ENCODE measurements at regions not wholly inside any gene's neighbourhood (a gene's known extent, or its start where the extent isn't known, plus 50 kb on each side); places are given as distances from the start of the nearest gene placed in this dataset.
"Not testable (repeated sequence)": the region's sequence is repeated elsewhere in the genome, so short reads cannot be mapped to it uniquely, and the experiment has no call there.

GRCh38 chr11:38530226-38530625 is 1932.2 kb upstream of the RAG2 start:
- H3K4me3 ChIP-seq: no peak overlapping the region
- no peak overlapping the region for H3K27ac ChIP-seq
- H3K4me1 ChIP-seq: no peaks in the 10 kb centered on the region
- no peaks in the 10 kb centered on the region for H3K36me3 ChIP-seq
- H3K27me3 ChIP-seq: no peaks in the 10 kb centered on the region
- no peak for DNase-seq
- H3K9me3 ChIP-seq (replicated peaks): no peaks in the 10 kb centered on the region; the same call in 1 of the 2 replicates

GRCh38 chr11:38524945-38525344 is 1926.9 kb upstream of the RAG2 start:
- no peaks in the 10 kb centered on the region for H3K36me3 ChIP-seq
- no peaks in the 10 kb centered on the region for H3K4me1 ChIP-seq
- no peaks in the 10 kb centered on the region for H3K27me3 ChIP-seq
- DNase-seq: no peak
- H3K4me3 ChIP-seq: no peak overlapping the region
- H3K27ac ChIP-seq: no peak overlapping the region
- H3K9me3 ChIP-seq (replicated peaks): peaks cover 3% of the 10 kb centered on the region; the same call in 1 of the 2 replicates

GRCh38 chr11:38517991-38518390 is 1920.0 kb upstream of the RAG2 start:
- Histone ChIP-seq H3K27ac (no peak overlapping the region), H3K4me1 (no peaks in the 10 kb centered on the region), H3K9me3 (replicated peaks) (no peaks in the 10 kb centered on the region), H3K4me3 (no peak overlapping the region), H3K36me3 (no peaks in the 10 kb centered on the region), H3K27me3 (no peaks in the 10 kb centered on the region)
- peak in 1 of 2 experiments; percentile 7 for DNase-seq

GRCh38 chr11:38512830-38513229 is 1914.8 kb upstream of the RAG2 start:
- H3K27ac ChIP-seq; H3K9me3 ChIP-seq (replicated peaks); H3K36me3 ChIP-seq; H3K27me3 ChIP-seq; DNase-seq; H3K4me1 ChIP-seq; H3K4me3 ChIP-seq: not testable (repeated sequence)

GRCh38 chr11:38510041-38510440 is 1912.0 kb upstream of the RAG2 start:
- DNase-seq: no peak
- H3K27me3 ChIP-seq: peaks cover 3% of the 10 kb centered on the region; the same call in 1 of the 2 replicates
- H3K9me3 ChIP-seq (replicated peaks): no peaks in the 10 kb centered on the region
- no peak overlapping the region for H3K4me3 ChIP-seq
- H3K4me1 ChIP-seq: no peaks in the 10 kb centered on the region
- H3K27ac ChIP-seq: no peak overlapping the region
- no peaks in the 10 kb centered on the region for H3K36me3 ChIP-seq

- no peak overlapping the region for H3K4me3 ChIP-seq
- H3K27me3 ChIP-seq: no peaks in the 10 kb centered on the region; the same call in 1 of the 2 replicates
- no peaks in the 10 kb centered on the region for H3K4me1 ChIP-seq
- H3K9me3 ChIP-seq (replicated peaks): no peaks in the 10 kb centered on the region
- no peak for DNase-seq
- H3K36me3 ChIP-seq: no peaks in the 10 kb centered on the region
- H3K27ac ChIP-seq: no peak overlapping the region
Observed at GRCh38 chr11:38503876-38504275, 1905.8 kb upstream of the RAG2 start.

- Histone ChIP-seq H3K9me3 (replicated peaks) (no peaks in the 10 kb centered on the region), H3K27me3 (no peaks in the 10 kb centered on the region; the same call in 1 of the 2 replicates), H3K27ac (no peak overlapping the region), H3K4me1 (no peaks in the 10 kb centered on the region), H3K36me3 (no peaks in the 10 kb centered on the region), H3K4me3 (no peak overlapping the region)
- DNase-seq: no peak
Observed at GRCh38 chr11:38498721-38499120, 1900.7 kb upstream of the RAG2 start.

GRCh38 chr11:38491986-38492385 is 1894.0 kb upstream of the RAG2 start:
- H3K9me3 ChIP-seq (replicated peaks): no peaks in the 10 kb centered on the region; the same call in 1 of the 2 replicates
- no peaks in the 10 kb centered on the region for H3K4me1 ChIP-seq
- H3K27me3 ChIP-seq: no peaks in the 10 kb centered on the region
- no peak overlapping the region for H3K4me3 ChIP-seq
- H3K27ac ChIP-seq: no peak overlapping the region
- H3K36me3 ChIP-seq: no peaks in the 10 kb centered on the region
- no peak for DNase-seq

GRCh38 chr11:38481391-38481790 is 1883.4 kb upstream of the RAG2 start:
- H3K27ac ChIP-seq: no peak overlapping the region
- H3K4me1 ChIP-seq: peaks cover 15% of the 10 kb centered on the region
- no peaks in the 10 kb centered on the region for H3K36me3 ChIP-seq
- no peak overlapping the region for H3K4me3 ChIP-seq
- DNase-seq: no peak
- H3K9me3 ChIP-seq (replicated peaks): no peaks in the 10 kb centered on the region
- H3K27me3 ChIP-seq: peaks cover 3% of the 10 kb centered on the region; the same call in 1 of the 2 replicates

- Histone ChIP-seq H3K27me3 (no peaks in the 10 kb centered on the region), H3K36me3 (no peaks in the 10 kb centered on the region), H3K4me3 (no peak overlapping the region; the same call in 1 of the 2 replicates), H3K27ac (peak overlapping the region; percentile 8), H3K9me3 (replicated peaks) (no peaks in the 10 kb centered on the region), H3K4me1 (peaks cover 22% of the 10 kb centered on the region)
- peak; percentile 30 to 41 for DNase-seq
Observed at GRCh38 chr11:38476808-38477575, 1879.0 kb upstream of the RAG2 start.

GRCh38 chr11:38461751-38462150 is 1863.7 kb upstream of the RAG2 start:
- DNase-seq: no peak
- Histone ChIP-seq H3K27ac (no peak overlapping the region), H3K4me3 (no peak overlapping the region), H3K9me3 (replicated peaks) (no peaks in the 10 kb centered on the region), H3K4me1 (peaks cover 17% of the 10 kb centered on the region), H3K27me3 (no peaks in the 10 kb centered on the region), H3K36me3 (no peaks in the 10 kb centered on the region)

GRCh38 chr11:38460896-38461295 is 1862.9 kb upstream of the RAG2 start:
- peak; percentile 77 to 85 for DNase-seq
- H3K27ac ChIP-seq: peak overlapping the region; percentile 7; the same call in 1 of the 2 replicates

GRCh38 chr11:38460429-38460828 is 1862.4 kb upstream of the RAG2 start:
- Histone ChIP-seq H3K9me3 (replicated peaks) (no peaks in the 10 kb centered on the region), H3K4me1 (peaks cover 17% of the 10 kb centered on the region), H3K27ac (peak overlapping the region; percentile 7; the same call in 1 of the 2 replicates), H3K27me3 (no peaks in the 10 kb centered on the region), H3K4me3 (peak overlapping the region; percentile 31; the same call in 1 of the 2 replicates), H3K36me3 (no peaks in the 10 kb centered on the region)
- DNase-seq: no peak

More at GRCh38 chr11:38460896-38461295, 1862.9 kb upstream of the RAG2 start:
- Histone ChIP-seq H3K27me3 (no peaks in the 10 kb centered on the region), H3K4me1 (peaks cover 17% of the 10 kb centered on the region), H3K36me3 (no peaks in the 10 kb centered on the region), H3K4me3 (peak overlapping the region; percentile 31), H3K9me3 (replicated peaks) (no peaks in the 10 kb centered on the region)

- Histone ChIP-seq H3K4me1 (peaks cover 12% of the 10 kb centered on the region), H3K4me3 (no peak overlapping the region), H3K36me3 (no peaks in the 10 kb centered on the region), H3K27ac (no peak overlapping the region), H3K27me3 (no peaks in the 10 kb centered on the region), H3K9me3 (replicated peaks) (no peaks in the 10 kb centered on the region)
- DNase-seq: no peak
Observed at GRCh38 chr11:38456371-38456770, 1858.3 kb upstream of the RAG2 start.

GRCh38 chr11:38448284-38448683 is 1850.2 kb upstream of the RAG2 start:
- H3K4me1 ChIP-seq: peaks cover 4% of the 10 kb centered on the region; the same call in 1 of the 2 replicates
- no peaks in the 10 kb centered on the region for H3K9me3 ChIP-seq (replicated peaks)
- no peaks in the 10 kb centered on the region for H3K36me3 ChIP-seq
- no peak overlapping the region for H3K27ac ChIP-seq
- peak; percentile 22 to 41 for DNase-seq
- no peaks in the 10 kb centered on the region for H3K27me3 ChIP-seq
- no peak overlapping the region for H3K4me3 ChIP-seq

Data from SJCRH30 (cell line).